Erythroblast (primary cell): ENCODE measurements at regions not wholly inside any gene's neighbourhood (a gene's known extent, or its start where the extent isn't known, plus 50 kb on each side); places are given as distances from the start of the nearest gene placed in this dataset.
"Not testable (repeated sequence)": the region's sequence is repeated elsewhere in the genome, so short reads cannot be mapped to it uniquely, and the experiment has no call there.

Experiments used
- DNase-seq, 2 experiments: peaks; one replicate each; lab custom pipeline; 2025; lab: John Stamatoyannopoulos, UW
- GATA1 ChIP-seq: IDR thresholded peaks from 2 replicates; pipeline ENCODE4 v1.6.1; 2011; ENCODE audit warnings: low read depth, mild to moderate bottlenecking, control low read depth, low read length, moderate library complexity
- POLR2A ChIP-seq: IDR thresholded peaks from 2 replicates; pipeline ENCODE4 v1.6.1; 2011; ENCODE audit warnings: mild to moderate bottlenecking, low read length

DNA sequence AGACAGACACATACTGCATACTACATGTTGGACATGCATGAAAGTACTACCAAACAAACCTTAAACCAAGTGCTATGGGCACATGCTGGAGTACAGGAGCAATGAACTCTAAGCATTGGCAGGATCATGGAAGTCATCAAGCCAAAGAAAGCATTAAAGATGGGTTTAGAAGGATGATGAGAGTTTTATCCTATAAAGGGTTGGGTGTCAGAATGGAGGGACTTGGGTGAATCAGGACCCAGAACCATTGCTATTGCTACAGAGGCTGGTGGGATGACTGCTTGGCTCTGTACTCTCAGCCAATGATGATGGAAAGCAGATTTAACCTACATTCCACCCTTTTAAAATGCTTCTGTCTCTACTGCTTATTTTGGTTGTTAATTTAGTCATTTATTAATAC, 233.9 kb upstream of the EDA2R start:
- TF ChIP-seq GATA1 (no peak), POLR2A (no peak)
- no peak for DNase-seq

DNA sequence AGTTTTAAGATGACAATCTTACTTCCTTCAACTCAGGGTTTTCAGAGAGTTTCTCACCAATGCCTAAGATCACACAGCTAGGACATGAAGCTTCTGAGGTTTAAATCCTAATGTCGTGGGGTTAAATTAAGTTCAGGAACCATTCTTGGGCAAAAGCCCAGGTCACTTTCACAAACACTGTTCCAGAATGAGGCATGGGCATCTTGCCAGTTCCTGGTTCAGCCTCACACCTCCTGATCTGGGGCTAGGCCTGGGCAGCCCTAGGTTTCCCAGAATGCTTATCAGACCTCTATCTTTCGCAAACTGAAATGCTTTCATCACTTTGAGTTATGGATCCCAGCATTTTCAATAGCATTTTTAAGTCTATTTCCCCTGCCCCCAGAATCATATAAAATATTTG, 224.8 kb upstream of the EDA2R start:
- TF ChIP-seq GATA1 = no peak
- no peak for TF ChIP-seq POLR2A
- no peak for DNase-seq

DNA sequence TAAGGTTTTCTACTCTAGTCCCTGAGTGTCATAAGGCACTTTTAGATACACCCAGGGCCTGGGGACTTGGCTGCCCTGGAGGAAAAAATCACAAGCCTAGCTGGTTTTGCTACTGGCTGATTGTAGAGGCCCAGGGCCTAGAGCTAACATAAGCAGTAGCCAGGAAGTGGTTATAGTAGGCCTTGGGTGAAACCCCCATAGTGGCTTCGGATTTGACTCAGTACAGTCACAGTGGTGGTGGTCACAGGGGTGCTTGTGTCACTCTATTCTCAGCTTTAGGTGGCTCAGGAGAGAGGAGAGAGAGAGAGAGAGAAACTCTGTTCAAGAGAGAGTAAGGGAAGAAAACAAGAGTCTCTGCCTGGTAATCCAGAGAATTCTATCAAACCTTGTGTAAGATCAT, 194.5 kb upstream of the EDA2R start:
- TF ChIP-seq GATA1 = no peak
- no peak for TF ChIP-seq POLR2A
- DNase-seq = no peak

DNA sequence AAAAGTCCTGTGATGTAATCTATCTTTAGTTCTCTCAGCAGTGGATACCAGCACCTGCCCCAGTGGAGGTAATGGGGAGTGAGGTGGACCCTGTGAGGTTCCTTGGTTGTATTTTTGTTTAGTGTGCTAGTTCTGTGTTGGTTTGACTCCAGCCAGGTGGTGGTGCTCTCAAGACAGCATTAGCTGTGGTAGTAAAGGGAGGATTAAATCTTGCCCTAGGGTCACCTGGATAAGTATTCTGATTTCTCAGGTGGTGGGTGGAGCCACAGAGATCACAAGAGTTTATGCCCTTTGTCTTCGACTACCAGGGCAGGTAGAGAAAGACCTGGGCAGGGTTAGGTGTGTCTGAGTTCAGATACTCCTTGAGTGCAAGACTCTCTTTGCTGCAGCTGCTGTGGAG, 176.3 kb upstream of the EDA2R start:
- DNase-seq = no peak
- no peak for TF ChIP-seq POLR2A
- no peak for TF ChIP-seq GATA1

DNA sequence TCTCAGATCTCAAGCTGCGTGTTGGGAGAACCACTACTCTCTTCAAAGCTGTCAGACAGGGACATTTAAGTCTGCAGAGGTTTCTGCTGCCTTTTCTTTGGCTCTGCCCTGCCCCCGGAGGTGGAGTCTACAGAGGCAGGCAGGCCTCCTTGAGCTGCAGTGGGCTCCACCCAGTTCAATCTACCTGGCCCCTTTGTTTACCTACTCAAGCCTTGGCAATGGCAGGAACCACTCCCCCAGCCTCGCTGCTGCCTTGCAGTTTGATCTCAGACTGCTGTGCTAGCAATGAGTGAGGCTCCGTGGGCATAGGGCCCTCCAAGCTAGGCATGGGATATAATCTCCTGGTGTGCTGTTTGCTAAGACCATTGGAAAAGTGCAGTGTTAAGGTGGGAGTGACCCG, 155.6 kb upstream of the EDA2R start:
- not testable (repeated sequence) for DNase-seq

DNA sequence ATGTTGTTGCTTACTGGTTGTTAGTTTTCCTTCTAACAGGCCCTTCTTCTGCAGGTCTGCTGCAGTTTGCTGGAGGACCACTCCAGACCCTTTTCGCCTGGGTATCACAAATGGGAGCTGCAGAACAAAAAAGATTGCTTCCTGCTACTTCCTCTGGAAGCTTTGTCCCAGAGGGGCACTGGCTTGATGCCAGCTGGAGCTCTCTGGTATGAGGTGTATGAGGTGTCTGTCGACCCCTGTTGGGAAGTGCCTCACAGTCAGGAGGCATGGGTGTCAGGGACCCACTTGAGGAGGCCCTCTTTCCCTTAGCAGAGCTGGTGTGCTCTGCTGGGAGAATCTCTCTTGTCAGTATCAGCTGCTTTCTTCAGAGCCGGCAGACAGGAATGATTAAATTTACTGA, 127.4 kb upstream of the EDA2R start:
- DNase-seq = no peak
- no peak for TF ChIP-seq GATA1
- no peak for TF ChIP-seq POLR2A

DNA sequence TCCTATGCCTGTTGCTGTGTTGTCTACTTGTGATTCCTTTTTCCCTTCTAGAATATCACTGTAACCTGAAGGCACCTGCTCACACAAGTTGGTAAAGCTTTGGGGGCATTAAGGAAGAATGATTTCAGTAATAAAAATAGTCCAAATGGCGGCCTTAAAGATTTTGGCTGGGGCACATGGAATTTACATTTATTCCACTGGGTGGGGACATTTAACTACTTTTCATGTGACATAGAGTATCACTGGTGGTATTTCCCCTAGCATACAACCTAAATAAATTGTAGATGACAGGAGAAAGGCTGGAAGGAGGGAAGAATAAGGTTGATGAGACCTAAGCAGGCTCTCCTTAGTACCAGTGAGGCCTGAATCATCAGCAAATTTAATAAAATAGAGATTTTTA, 121.8 kb upstream of the EDA2R start:
- TF ChIP-seq GATA1 (no peak), POLR2A (no peak)
- DNase-seq = no peak

DNA sequence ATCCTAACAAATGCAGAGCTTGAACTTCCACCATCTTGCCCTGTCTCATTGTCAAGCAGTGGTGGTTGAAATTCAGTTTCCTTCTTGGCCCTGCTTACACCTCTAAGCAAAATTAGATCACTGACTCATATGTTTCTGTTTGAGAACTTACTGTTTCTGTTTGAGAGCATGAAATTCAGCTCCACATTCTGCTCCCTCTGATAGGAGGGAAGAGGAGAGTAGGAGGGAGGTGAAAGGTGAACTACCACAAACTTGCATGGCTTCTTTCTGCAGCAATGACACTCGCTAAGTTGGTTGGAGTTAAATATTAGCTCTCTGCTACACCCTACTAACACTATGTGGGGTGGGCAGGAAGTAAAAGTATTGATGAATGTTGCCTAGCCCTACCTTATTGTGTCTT, 117.8 kb upstream of the EDA2R start:
- TF ChIP-seq POLR2A (no peak), GATA1 (no peak)
- no peak for DNase-seq

DNA sequence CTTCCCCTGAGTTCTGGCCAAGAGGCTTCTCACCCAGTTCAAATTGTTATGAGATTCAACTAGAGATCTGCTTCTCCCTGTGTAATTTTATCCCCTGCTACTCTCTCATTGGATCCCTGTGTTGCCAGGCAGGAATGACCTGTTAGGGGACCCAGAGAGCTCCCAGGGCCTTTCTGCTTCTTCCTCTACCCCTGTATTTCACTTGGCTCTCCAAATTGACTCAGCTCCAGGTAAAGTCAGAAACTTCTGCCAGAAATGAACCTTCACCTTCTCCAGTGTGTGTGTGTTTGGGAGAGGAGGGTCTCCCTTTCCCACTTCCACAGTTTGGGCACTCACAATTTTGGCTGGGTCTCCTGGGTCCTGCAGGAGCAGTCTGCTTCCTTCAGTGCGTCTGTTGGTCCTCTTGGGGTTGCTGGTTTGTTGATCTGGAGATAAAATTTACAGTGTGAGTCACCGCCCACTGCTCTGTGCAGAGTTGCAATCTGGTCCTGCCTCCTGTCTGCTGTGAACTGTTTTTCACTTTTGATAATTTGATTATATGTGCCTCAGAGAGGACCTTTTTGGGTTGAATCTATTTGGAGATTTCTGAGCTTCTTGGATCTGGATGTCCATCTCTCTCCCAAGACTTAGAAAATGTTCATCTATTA, 112.4 kb upstream of the EDA2R start:
- no peak for TF ChIP-seq POLR2A
- DNase-seq = peak; percentile 0 to 12

DNA sequence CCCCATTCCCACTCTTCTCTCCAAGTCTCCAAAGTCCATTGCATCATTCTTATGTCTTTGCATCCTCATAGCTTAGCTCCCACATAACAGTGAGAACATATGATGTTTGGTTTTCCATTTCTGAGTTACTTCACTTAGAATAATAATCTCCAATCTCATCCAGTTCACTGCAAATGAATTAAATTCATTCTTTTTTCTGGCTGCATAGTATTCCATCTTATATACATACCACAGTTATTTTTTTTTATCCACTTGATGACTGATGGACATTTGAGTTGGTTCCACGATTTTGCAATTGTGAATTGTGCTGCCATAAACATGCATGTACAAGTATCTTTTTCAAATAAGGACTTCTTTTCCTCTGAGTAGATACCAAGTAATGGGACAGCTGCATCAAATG, 105.6 kb upstream of the EDA2R start:
- not testable (repeated sequence) for DNase-seq

DNA sequence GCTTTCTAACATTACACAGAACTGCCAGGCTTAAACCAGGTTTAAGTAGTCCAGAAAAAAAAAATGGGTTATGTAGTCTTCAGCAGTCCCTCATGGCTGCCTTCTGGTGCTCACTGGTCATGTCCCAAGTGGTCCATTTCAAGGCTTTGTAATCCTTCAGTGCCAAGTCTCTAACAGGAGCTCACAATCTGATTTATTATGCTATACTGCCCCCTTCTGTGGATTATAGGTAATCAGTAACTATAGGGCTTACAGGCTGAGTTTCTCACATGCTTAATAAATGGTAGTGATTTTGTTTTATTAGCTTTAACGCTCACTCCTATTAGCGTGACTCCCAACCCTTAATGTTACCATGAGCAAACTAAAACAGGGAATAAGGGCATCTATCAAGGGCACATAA, 92.5 kb upstream of the EDA2R start:
- peak; percentile 10 to 24 for DNase-seq
- TF ChIP-seq POLR2A (no peak), GATA1 (no peak)

DNA sequence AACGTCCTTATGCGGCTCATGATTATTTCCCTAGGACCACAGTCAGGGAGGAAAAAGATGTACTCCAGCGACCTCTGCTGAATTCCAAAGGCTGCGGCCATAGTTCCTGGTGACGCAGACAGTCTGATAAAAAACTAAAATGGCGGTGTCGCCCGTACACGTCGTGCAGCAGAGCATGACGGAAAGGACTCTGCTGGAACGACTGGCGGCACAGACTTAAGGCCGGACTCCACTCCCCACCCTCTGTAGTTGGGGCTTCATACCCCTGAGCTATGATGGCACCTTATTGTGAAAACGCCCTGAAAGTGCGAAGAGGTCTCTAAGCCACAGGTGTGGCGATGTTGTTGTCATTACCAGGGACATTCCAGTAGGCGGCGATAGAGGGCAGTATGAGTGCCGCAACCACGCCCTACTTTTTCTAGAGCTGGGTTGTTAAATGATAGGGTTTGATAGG, 90.0 kb upstream of the EDA2R start:
- TF ChIP-seq POLR2A (no peak), GATA1 (no peak)
- DNase-seq = peak; percentile 70 to 74

DNA sequence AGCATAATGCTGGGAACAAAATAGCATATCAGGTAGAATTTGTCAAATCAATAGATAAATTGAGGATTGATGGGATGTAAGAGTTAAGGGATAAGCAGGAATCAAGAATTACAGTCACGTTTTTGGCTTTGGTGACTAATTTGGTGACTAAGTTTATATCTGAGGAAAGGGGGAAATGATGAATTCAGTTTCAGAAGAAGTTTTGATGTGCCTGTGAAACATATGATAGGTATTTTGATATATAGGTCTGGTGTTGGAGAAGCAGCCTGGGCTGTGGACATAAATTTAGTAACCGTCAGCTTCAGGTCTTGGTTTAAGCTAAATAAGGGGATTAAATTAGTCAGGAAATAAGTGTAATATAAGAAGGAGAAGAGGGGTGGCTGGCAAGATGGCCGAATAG, 79.0 kb upstream of the EDA2R start:
- no peak for DNase-seq
- TF ChIP-seq GATA1 (no peak), POLR2A (no peak)

DNA sequence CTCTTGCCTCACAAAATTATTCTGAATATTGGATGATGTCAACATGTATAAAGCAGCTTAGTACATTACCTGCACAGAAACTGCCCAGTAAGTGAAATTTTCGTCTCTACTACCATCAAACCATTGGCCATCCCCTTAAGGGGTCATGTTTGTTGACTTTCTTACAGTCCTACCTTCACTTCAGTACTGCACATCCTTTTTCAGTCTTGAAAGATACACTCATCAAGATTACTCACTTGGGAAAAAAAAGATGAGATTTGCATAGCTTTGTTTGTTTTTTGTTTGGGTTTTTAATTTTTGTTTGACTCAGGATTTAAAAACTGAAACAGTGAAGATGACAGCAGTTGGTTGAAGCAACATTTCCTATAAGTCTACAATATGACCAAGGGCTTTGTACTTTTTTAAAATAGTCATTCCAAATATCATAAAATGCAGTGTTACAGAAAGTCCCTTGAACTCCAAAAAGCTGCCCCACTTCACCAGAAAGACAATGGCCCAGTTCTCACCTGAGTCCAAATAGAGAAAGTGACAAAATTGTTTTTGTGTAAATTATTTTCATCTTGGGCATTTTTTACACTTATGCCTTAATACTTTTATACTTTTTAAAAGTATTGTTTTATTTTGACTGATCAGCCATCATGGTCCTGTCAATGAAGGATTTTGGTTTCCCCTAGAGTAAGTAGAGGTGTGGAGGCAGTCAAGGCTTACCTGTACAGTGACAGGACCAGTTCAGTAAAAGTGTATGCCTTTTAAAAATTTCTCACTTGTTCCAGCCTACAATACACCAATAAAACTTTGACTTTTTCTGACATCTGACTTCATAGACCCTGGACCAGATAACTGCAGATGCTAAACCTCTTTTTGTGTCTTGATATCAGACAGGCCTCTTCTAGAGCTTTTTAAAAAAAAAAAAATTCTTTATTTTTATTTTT, 59.7 kb upstream of the EDA2R start:
- no peak for DNase-seq
- TF ChIP-seq GATA1 (no peak), POLR2A (no peak)

DNA sequence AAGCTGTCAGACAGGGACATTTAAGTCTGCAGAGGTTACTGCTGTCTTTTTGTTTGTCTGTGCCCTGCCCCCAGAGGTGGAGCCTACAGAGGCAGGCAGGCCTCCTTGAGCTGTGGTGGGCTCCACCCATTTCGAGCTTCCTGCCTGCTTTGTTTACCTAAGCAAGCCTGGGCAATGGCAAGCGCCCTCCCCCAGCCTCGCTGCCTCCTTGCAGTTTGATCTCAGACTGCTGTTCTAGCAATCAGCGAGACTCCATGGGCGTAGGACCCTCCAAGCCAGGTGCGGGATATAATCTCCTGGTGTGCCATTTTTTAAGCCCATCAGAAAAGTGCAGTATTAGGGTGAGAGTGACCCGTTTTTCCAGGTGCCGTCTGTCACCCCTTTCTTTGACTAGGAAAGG, 53.6 kb upstream of the EDA2R start:
- DNase-seq = not testable (repeated sequence)
